Central memory CD8-positive, alpha-beta T cell (primary cell): ENCODE measurements at regions not wholly inside any gene's neighbourhood (a gene's known extent, or its start where the extent isn't known, plus 50 kb on each side); places are given as distances from the start of the nearest gene placed in this dataset.

Experiments used
- ATAC-seq: fragments of 150-1000 bp; cut with Tn5 transposase; replicated peaks from 2 replicates; pipeline ENCODE4 v1.10.0; 2022; ENCODE audit warnings: mild to moderate bottlenecking, moderate FRiP score, moderate number of reproducible peaks; ENCODE audit not compliant: poor library complexity, severe bottlenecking; ENCODE audit errors: extremely low read depth
- DNase-seq, 2 donors: peaks; one replicate each; pipeline ENCODE4 v3.0.0; 2021; ENCODE audit warnings: low spot score in 2 of 2
- H3K27ac Mint-ChIP-seq: one replicate; pipeline ENCODE4 v1.8.0; 2022; ENCODE audit warnings: low read depth, mild to moderate bottlenecking, moderate library complexity, mixed read lengths
- H3K27me3 Mint-ChIP-seq: one replicate; pipeline ENCODE4 v1.8.0; 2022; ENCODE audit warnings: mixed read lengths
- H3K36me3 Mint-ChIP-seq: one replicate; pipeline ENCODE4 v1.8.0; 2022; ENCODE audit warnings: mild to moderate bottlenecking, moderate library complexity, mixed read lengths; ENCODE audit not compliant: insufficient read depth
- H3K4me1 Mint-ChIP-seq: one replicate; pipeline ENCODE4 v1.8.0; 2022; ENCODE audit warnings: mixed read lengths
- H3K4me3 Mint-ChIP-seq: one replicate; pipeline ENCODE4 v1.8.0; 2022; ENCODE audit warnings: mild to moderate bottlenecking, moderate library complexity, mixed read lengths
- H3K9me3 Mint-ChIP-seq: one replicate; pipeline ENCODE4 v1.8.0; 2022; ENCODE audit warnings: mixed read lengths

- H3K27ac Mint-ChIP-seq, result no peak overlapping the region
- no peaks in the 10 kb centered on the region for H3K27me3 Mint-ChIP-seq
- no peaks in the 10 kb centered on the region for H3K36me3 Mint-ChIP-seq
- H3K4me1 Mint-ChIP-seq, result no peaks in the 10 kb centered on the region
- ATAC-seq, result no peak
- H3K9me3 Mint-ChIP-seq, result peaks cover 6% of the 10 kb centered on the region
- no peak for DNase-seq
- no peak overlapping the region for H3K4me3 Mint-ChIP-seq
These were observed 437.4 kb upstream of the POU3F3 start for GRCh38 chr2:104416339-104417000.

- no peak for ATAC-seq
- H3K36me3 Mint-ChIP-seq, result no peaks in the 10 kb centered on the region
- H3K9me3 Mint-ChIP-seq, result peaks cover 6% of the 10 kb centered on the region
- no peaks in the 10 kb centered on the region for H3K27me3 Mint-ChIP-seq
- no peak overlapping the region for H3K4me3 Mint-ChIP-seq
- no peaks in the 10 kb centered on the region for H3K4me1 Mint-ChIP-seq
- no peak overlapping the region for H3K27ac Mint-ChIP-seq
- no peak for DNase-seq
These were observed 433.5 kb upstream of the POU3F3 start for GRCh38 chr2:104420420-104420819.

DNA sequence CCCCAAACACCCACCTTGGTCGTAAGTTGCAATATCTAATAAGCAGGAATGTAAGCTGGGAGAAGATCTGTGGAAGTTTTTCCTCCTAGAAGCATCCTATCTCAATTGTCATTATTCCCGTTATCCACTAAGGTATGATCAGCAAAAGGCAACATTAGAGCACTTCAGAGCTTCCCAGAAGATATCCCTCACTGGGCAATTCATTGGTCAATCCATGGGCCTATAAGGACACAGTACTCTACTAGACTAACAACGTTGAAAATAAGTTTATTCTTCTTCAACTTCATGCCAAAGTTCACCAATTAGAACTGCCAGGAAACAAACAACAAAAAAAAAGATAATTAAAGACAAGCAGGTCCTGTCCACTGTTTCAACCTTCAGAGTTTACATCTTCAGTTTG lies 433.0 kb upstream of the POU3F3 start:
- no peak for ATAC-seq
- Mint-ChIP-seq H3K27ac (no peak overlapping the region), H3K9me3 (peaks cover 2% of the 10 kb centered on the region)

GRCh38 chr2:104425850-104426595 lies 427.9 kb upstream of the POU3F3 start:
- Mint-ChIP-seq H3K36me3 (no peaks in the 10 kb centered on the region), H3K4me1 (no peaks in the 10 kb centered on the region), H3K9me3 (no peaks in the 10 kb centered on the region), H3K4me3 (no peak overlapping the region), H3K27me3 (no peaks in the 10 kb centered on the region), H3K27ac (no peak overlapping the region)
- ATAC-seq, result no peak
- no peak for DNase-seq

More for the DNA sequence above, 433.0 kb upstream of the POU3F3 start:
- Mint-ChIP-seq H3K4me1 (no peaks in the 10 kb centered on the region), H3K36me3 (no peaks in the 10 kb centered on the region), H3K4me3 (no peak overlapping the region), H3K27me3 (no peaks in the 10 kb centered on the region)
- no peak for DNase-seq

DNA sequence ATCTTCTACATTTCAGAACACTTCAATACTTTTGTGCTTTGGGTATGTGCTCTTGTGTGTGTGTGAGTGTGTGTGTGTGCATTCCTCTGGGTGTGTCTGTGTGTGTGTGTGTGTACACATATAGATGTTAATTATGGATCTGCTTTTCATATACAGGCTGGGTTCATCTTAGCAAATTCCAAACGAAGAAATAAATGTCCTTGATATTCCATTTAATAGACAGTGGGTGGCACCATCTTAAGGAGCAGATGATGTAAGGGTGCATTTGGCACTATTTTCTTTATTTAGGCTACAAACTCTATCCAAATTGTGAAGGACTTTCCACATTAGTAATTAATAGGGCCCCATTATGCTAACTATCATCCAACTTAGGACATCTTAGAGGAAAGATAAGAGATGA lies 425.8 kb upstream of the POU3F3 start:
- ATAC-seq (no peak), DNase-seq (no peak)
- Mint-ChIP-seq H3K36me3 (no peaks in the 10 kb centered on the region), H3K9me3 (no peaks in the 10 kb centered on the region), H3K4me1 (no peaks in the 10 kb centered on the region), H3K27ac (no peak overlapping the region), H3K27me3 (no peaks in the 10 kb centered on the region), H3K4me3 (no peak overlapping the region)

GRCh38 chr2:104429639-104430358 lies 424.1 kb upstream of the POU3F3 start:
- Mint-ChIP-seq H3K4me1 (peaks cover 5% of the 10 kb centered on the region), H3K27ac (no peak overlapping the region), H3K4me3 (no peak overlapping the region), H3K27me3 (peaks cover 6% of the 10 kb centered on the region), H3K9me3 (no peaks in the 10 kb centered on the region), H3K36me3 (no peaks in the 10 kb centered on the region)
- ATAC-seq (no peak), DNase-seq (no peak)

GRCh38 chr2:104430359-104430740 lies 423.6 kb upstream of the POU3F3 start:
- Mint-ChIP-seq H3K27me3 (peaks cover 8% of the 10 kb centered on the region), H3K4me3 (no peak overlapping the region), H3K36me3 (no peaks in the 10 kb centered on the region), H3K9me3 (no peaks in the 10 kb centered on the region), H3K27ac (no peak overlapping the region), H3K4me1 (peaks cover 5% of the 10 kb centered on the region)
- no peak for ATAC-seq
- DNase-seq, result no peak

GRCh38 chr2:104430852-104431251 lies 423.1 kb upstream of the POU3F3 start:
- Mint-ChIP-seq H3K27me3 (peaks cover 8% of the 10 kb centered on the region), H3K4me1 (peaks cover 5% of the 10 kb centered on the region), H3K27ac (no peak overlapping the region), H3K36me3 (no peaks in the 10 kb centered on the region), H3K9me3 (no peaks in the 10 kb centered on the region), H3K4me3 (no peak overlapping the region)
- no peak for ATAC-seq
- no peak for DNase-seq

DNA sequence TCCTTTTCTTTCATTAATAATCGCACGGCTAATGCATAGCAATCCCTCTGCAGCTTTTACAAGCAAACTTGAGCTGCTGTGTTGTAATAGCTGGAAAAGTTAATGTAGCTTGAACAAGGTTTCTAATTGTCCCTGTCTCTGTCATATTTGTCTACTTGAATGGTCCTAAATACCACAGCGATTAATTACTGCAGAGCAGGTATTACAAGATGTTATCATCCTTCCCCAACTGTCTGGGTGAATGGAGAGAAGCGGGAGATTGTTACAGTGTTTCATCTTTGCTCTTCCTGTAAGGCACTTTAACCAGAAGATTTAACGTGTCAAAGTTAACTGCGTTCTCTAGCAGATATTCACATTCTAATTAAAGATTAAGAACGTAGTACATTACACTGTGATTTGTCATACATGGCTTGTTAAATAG lies 422.2 kb upstream of the POU3F3 start:
- Mint-ChIP-seq H3K36me3 (no peaks in the 10 kb centered on the region), H3K4me1 (peaks cover 5% of the 10 kb centered on the region), H3K4me3 (no peak overlapping the region), H3K27me3 (peaks cover 8% of the 10 kb centered on the region), H3K27ac (no peak overlapping the region), H3K9me3 (peaks cover under 1% of the 10 kb centered on the region)
- ATAC-seq, result no peak
- DNase-seq, result no peak

DNA sequence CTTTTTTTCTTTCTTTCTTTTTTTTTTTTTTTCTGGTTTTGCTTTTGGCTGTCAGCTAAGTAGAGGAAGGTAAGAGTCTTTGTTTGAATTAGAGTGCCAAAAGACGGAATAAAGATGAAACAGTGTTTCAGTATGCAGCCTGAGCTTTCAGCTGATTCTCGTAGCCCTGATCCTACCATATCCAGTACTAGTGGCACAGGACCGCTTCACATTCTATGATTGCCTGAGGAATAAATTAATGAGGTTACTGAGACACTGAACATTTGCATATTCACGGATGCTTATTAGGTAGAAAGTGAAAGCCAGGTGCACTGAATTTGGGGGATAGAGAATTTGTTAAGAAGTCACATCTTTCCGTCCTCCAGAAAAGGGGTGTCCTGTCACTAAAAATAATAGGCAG lies 421.5 kb upstream of the POU3F3 start:
- ATAC-seq, result no peak
- H3K27me3 Mint-ChIP-seq, result peaks cover 8% of the 10 kb centered on the region
- H3K4me1 Mint-ChIP-seq, result peaks cover 5% of the 10 kb centered on the region
- no peak for DNase-seq
- no peak overlapping the region for H3K27ac Mint-ChIP-seq
- no peak overlapping the region for H3K4me3 Mint-ChIP-seq
- H3K36me3 Mint-ChIP-seq, result no peaks in the 10 kb centered on the region
- peaks cover 7% of the 10 kb centered on the region for H3K9me3 Mint-ChIP-seq

DNA sequence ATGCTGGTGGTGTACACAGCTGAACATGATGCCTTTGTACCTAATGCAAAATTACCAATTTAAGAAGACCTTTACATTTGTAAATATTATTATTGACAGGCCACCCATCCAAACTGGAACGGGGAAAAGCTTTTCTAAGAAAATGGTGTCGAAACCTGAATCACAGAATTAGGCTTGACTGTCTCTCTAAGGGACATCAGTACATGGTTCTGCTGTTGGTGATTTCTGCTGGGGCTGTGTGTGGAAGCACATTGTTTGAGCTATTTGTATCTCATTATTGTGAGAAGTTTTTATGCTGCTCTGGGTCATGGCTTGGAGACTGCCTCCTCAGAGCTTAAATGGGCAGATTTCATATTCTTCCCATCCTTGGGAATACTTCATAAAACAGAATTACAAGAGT lies 420.9 kb upstream of the POU3F3 start:
- Mint-ChIP-seq H3K27me3 (peaks cover 8% of the 10 kb centered on the region), H3K4me3 (no peak overlapping the region), H3K27ac (no peak overlapping the region), H3K9me3 (peaks cover 8% of the 10 kb centered on the region), H3K36me3 (no peaks in the 10 kb centered on the region), H3K4me1 (peaks cover 5% of the 10 kb centered on the region)
- no peak for DNase-seq
- ATAC-seq, result no peak

- Mint-ChIP-seq H3K4me3 (no peak overlapping the region), H3K36me3 (no peaks in the 10 kb centered on the region), H3K27ac (no peak overlapping the region), H3K27me3 (peaks cover 8% of the 10 kb centered on the region), H3K4me1 (peaks cover 5% of the 10 kb centered on the region), H3K9me3 (peaks cover 8% of the 10 kb centered on the region)
- DNase-seq (no peak), ATAC-seq (no peak)
These were observed 420.3 kb upstream of the POU3F3 start for GRCh38 chr2:104433657-104434056.

- Mint-ChIP-seq H3K36me3 (no peaks in the 10 kb centered on the region), H3K4me3 (peak overlapping the region; percentile 14), H3K27ac (no peak overlapping the region), H3K9me3 (peaks cover 8% of the 10 kb centered on the region), H3K27me3 (peaks cover 8% of the 10 kb centered on the region), H3K4me1 (peaks cover 5% of the 10 kb centered on the region)
- no peak for ATAC-seq
- no peak for DNase-seq
These were observed 419.6 kb upstream of the POU3F3 start for GRCh38 chr2:104434318-104434792.
